ENCODE measurements at regions not wholly inside any gene's neighbourhood (a gene's known extent, or its start where the extent isn't known, plus 50 kb on each side); places are given as distances from the start of the nearest gene placed in this dataset.

- TF ChIP-seq FOXM1 (IDR thresholded peaks at IDR 0.05; ENCODE audit: borderline replicate concordance) (no peak), SP1 (IDR thresholded peaks at IDR 0.05) (no peak), PKNOX1 (IDR thresholded peaks at IDR 0.05) (no peak), HDGF (IDR thresholded peaks at IDR 0.05; ENCODE audit: borderline replicate concordance) (no peak), FOXK2 (IDR thresholded peaks at IDR 0.05) (no peak), TARDBP (IDR thresholded peaks at IDR 0.05) (no peak), BHLHE40 (IDR thresholded peaks at IDR 0.05; ENCODE audit: borderline replicate concordance) (no peak), NFRKB (IDR thresholded peaks at IDR 0.05) (no peak), ELF4 (IDR thresholded peaks at IDR 0.05) (no peak)
These were observed 120.5 kb upstream of the HMHB1 start for GRCh38 chr5:143691287-143691944.
